B cell (primary cell): ENCODE measurements at regions not wholly inside any gene's neighbourhood (a gene's known extent, or its start where the extent isn't known, plus 50 kb on each side); places are given as distances from the start of the nearest gene placed in this dataset.

Experiments
- CTCF ChIP-seq: fragments of 200-600 bp; IDR thresholded peaks from one replicate; pipeline ENCODE4 v1.8.0; 2022; ENCODE audit warnings: antibody characterized with exemption, mild to moderate bottlenecking
- EZH2 ChIP-seq: IDR thresholded peaks from 2 replicates; pipeline ENCODE4 v1.6.1; 2012; ENCODE audit warnings: borderline replicate concordance, low read depth, mild to moderate bottlenecking, moderate library complexity, low read length; ENCODE audit not compliant: insufficient read depth, poor library complexity, severe bottlenecking

GRCh38 chr4:84317513-84317912, 181.6 kb downstream of the NKX6-1 start:
- TF ChIP-seq CTCF, result no peak
- no peak for TF ChIP-seq EZH2
